ENCODE measurements at regions not wholly inside any gene's neighbourhood (a gene's known extent, or its start where the extent isn't known, plus 50 kb on each side); places are given as distances from the start of the nearest gene placed in this dataset.

GRCh38 chr11:44400431-44400830 lies 90.5 kb upstream of the ALX4 start:
- TF ChIP-seq CTCF (conservative IDR thresholded peaks at IDR 0.05): no peak
- no peak for TF ChIP-seq EZH2 (IDR thresholded peaks at IDR 0.05; ENCODE audit: low read depth)
